Lower lobe of right lung (tissue), 2 donors: ENCODE measurements at regions not wholly inside any gene's neighbourhood (a gene's known extent, or its start where the extent isn't known, plus 50 kb on each side); places are given as distances from the start of the nearest gene placed in this dataset.
"Not testable (repeated sequence)": the region's sequence is repeated elsewhere in the genome, so short reads cannot be mapped to it uniquely, and the experiment has no call there.

Experiments
- ATAC-seq, 2 donors: fragments of 200-7000 bp; cut with Tn5 transposase; one replicate each; pipeline ENCODE4 v1.9.1; 2020 to 2022; ENCODE audit warnings: mild to moderate bottlenecking in 2 of 2, moderate library complexity in 2 of 2
- DNase-seq: peaks from one replicate; pipeline ENCODE4 v3.0.0-alpha.2; 2020
- H3K27ac ChIP-seq: fragments of 200-600 bp; one replicate; pipeline ENCODE4 v1.8.0; 2022
- H3K27me3 ChIP-seq: fragments of 200-600 bp; one replicate; pipeline ENCODE4 v1.8.0; 2022; ENCODE audit warnings: low read depth
- H3K36me3 ChIP-seq: fragments of 200-600 bp; one replicate; pipeline ENCODE4 v1.8.0; 2022; ENCODE audit warnings: mild to moderate bottlenecking
- H3K4me1 ChIP-seq: fragments of 200-600 bp; one replicate; pipeline ENCODE4 v1.8.0; 2022
- H3K4me3 ChIP-seq: fragments of 200-600 bp; one replicate; pipeline ENCODE4 v1.8.0; 2022; ENCODE audit warnings: mild to moderate bottlenecking
- H3K9me3 ChIP-seq: fragments of 200-600 bp; one replicate; pipeline ENCODE4 v1.8.0; 2022
- intact Hi-C: fragments of 100-400 bp; cut with DNase I; formaldehyde crosslinking; loops from one replicate; pipeline ENCODE4 v1.11.0; 2022
- TF ChIP-seq, protein P1 (sequence below): fragments of 200-600 bp; IDR thresholded peaks from one replicate; pipeline ENCODE4 v1.8.0; 2022; ENCODE audit warnings: antibody characterized with exemption, mild to moderate bottlenecking
- donor health status: DM: no; HTN: yes; CAD: no; lungs with severe emphysema.

DNA sequence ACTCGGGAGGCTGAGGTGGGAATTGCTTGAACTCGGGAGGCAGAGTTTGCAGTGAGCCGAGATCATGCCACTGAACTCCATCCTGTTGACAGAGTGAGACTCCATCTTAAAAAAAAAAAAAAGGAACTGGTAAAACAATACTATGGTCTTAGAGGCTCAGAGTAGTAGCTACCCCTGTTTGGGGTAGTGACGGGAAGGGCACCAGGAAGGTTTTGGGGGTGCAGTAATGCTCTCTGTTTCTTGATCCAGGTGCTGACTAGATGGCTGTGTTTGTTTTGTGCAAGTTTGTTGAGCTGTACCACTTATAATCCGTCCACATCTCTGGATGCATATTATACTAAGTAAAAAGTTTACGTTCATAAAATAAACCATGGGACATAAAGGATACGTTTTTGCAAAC, 765.8 kb upstream of the TPTE start:
- no peaks in the 10 kb centered on the region for H3K36me3 ChIP-seq
- no peak overlapping the region for H3K4me3 ChIP-seq
- no peak overlapping the region for H3K27ac ChIP-seq
- TF ChIP-seq, protein P1, sequence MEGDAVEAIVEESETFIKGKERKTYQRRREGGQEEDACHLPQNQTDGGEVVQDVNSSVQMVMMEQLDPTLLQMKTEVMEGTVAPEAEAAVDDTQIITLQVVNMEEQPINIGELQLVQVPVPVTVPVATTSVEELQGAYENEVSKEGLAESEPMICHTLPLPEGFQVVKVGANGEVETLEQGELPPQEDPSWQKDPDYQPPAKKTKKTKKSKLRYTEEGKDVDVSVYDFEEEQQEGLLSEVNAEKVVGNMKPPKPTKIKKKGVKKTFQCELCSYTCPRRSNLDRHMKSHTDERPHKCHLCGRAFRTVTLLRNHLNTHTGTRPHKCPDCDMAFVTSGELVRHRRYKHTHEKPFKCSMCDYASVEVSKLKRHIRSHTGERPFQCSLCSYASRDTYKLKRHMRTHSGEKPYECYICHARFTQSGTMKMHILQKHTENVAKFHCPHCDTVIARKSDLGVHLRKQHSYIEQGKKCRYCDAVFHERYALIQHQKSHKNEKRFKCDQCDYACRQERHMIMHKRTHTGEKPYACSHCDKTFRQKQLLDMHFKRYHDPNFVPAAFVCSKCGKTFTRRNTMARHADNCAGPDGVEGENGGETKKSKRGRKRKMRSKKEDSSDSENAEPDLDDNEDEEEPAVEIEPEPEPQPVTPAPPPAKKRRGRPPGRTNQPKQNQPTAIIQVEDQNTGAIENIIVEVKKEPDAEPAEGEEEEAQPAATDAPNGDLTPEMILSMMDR, result no peak
- no peak for DNase-seq
- no peaks in the 10 kb centered on the region for H3K4me1 ChIP-seq
- intact Hi-C loops, result no loop called here
- no peaks in the 10 kb centered on the region for H3K27me3 ChIP-seq
- ATAC-seq, result no peak
- peaks cover 4% of the 10 kb centered on the region for H3K9me3 ChIP-seq

DNA sequence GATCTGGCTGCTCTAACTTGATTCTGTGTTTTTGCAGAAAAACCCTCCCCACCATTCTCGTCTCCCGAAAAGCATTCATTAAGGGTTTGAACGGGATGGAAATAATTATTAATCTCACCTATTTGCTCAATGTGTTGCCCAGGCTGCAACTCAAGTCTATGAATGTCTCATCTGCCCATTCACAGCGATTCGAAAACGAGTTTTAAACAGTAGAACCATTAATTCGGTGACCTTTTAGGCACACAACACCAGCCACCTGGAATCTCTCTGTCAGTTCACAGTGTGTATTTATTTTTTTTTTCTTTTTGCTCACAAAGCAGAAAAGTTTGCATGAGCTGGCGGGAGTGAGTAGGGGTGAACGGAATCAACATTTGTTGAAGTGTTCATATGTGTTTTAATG, 764.7 kb upstream of the TPTE start:
- H3K27ac ChIP-seq, result no peak overlapping the region
- H3K27me3 ChIP-seq, result no peaks in the 10 kb centered on the region
- intact Hi-C loops, result no loop called here
- H3K36me3 ChIP-seq, result no peaks in the 10 kb centered on the region
- no peak for DNase-seq
- TF ChIP-seq, protein P1, result no peak
- H3K4me1 ChIP-seq, result no peaks in the 10 kb centered on the region
- peaks cover 4% of the 10 kb centered on the region for H3K9me3 ChIP-seq
- H3K4me3 ChIP-seq, result no peak overlapping the region
- no peak for ATAC-seq

DNA sequence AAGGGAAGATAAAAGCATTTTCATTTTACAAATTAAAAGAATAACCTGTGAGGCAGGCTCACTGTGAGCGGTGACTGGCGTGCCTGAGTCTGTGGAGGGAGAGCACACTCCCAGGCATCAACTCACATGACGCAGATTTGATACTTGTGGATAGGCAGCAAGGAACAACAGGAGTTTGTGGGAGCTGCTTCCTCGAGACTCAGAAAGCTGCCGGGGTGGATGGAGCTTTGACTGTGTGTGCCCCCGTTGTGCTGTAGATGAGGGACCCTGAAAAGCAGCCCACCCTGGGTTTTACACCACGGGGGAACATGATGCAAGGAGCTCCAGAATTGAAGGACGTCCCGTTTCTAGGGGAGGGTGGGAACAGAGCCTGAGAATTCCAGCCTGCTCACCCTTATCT, 764.3 kb upstream of the TPTE start:
- H3K9me3 ChIP-seq, intact Hi-C loops: not testable (repeated sequence)

DNA sequence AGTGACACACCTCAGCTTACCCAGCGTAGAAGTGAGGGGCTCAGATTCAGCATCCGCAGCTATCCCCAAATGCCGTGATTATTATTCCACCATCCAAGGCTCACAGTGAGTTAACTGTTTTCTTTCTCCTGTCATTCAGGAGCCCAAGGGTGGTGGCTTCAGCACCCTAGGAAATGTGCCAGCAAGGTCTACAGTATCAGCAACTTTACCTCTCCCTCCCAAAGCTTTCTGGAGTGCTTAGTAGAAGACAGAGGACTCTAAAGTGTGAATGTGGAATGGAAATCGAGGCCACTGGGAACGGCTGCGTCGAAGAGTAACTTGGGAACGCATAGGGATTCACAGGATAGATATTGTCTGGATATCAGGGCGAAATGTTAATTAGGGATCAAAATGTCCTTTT, 763.8 kb upstream of the TPTE start:
- H3K4me3 ChIP-seq, H3K9me3 ChIP-seq, H3K36me3 ChIP-seq, ATAC-seq, H3K4me1 ChIP-seq, DNase-seq, intact Hi-C loops, H3K27me3 ChIP-seq, H3K27ac ChIP-seq: not testable (repeated sequence)

More for the DNA sequence above, 764.3 kb upstream of the TPTE start:
- H3K27me3 ChIP-seq, H3K4me1 ChIP-seq, H3K36me3 ChIP-seq, ATAC-seq, H3K4me3 ChIP-seq, H3K27ac ChIP-seq, DNase-seq: not testable (repeated sequence)

DNA sequence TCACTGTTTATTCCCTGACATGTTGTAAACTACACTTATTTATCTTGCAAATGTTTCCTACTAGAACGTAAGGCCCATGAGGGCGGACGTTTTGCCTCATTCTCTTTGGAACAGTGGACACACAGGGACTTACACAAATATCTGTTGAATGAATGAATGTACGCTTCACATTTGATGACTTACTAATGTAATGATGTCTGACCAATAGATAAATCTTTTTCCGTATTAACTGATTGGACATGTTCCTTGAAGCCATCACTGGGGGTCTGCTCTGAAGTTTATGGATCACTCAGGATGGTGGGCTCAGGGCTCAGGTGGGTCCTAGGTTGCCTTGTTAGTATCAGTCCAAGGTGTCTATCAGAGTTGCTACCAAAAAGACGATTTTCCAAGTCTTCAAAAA, 763.2 kb upstream of the TPTE start:
- intact Hi-C loops, result no loop called here
- Histone ChIP-seq H3K4me1 (no peaks in the 10 kb centered on the region), H3K4me3 (no peak overlapping the region), H3K9me3 (peaks cover 4% of the 10 kb centered on the region), H3K36me3 (no peaks in the 10 kb centered on the region), H3K27me3 (no peaks in the 10 kb centered on the region), H3K27ac (no peak overlapping the region)
- no peak for DNase-seq
- TF ChIP-seq, protein P1, result no peak
- ATAC-seq, result peak in 1 of 2 donors; percentile 11

DNA sequence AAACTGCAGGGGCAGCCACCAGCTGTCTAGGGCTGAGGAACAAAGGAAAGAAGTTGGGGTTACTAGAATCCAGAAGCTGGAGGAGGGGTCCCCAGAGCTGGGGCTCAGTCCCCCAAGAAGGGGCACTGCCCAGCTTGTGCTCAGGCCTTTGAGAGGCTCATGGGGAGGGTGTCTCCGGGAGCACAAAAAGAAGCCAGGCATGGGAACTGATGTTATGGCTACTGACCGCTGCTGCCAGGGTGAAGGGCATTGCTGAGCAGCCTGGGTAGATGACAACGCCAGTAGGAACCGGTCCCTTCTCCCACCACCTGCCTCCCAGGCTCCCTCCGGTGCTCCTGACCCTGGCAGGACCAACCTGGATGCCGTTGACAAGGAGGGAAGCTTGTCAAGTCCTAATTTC, 762.5 kb upstream of the TPTE start:
- intact Hi-C loops, result no loop called here
- ATAC-seq (peak in 1 of 2 donors; percentile 14), DNase-seq (no peak)
- Histone ChIP-seq H3K9me3 (peaks cover 11% of the 10 kb centered on the region), H3K27ac (no peak overlapping the region), H3K27me3 (no peaks in the 10 kb centered on the region), H3K36me3 (no peaks in the 10 kb centered on the region), H3K4me1 (no peaks in the 10 kb centered on the region), H3K4me3 (no peak overlapping the region)
- TF ChIP-seq, protein P1, result no peak

DNA sequence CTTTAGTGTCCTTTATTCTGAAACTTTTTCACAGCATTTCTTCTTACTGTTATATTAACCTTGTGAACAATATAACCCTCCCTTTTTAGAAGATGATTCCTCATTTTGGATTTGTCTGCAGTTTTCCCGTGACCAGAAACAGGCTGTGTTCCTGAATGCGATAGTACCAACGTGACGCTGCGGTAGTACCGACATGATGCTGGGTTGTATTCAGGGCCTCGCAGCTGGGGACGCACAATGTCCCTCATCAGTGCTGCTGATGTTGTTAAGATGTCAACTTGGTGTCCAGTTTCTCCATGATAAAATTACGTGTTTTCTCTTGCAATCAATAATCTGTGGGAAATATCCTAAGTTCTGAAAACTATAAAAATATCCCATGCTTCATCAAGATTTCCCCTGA, 761.4 kb upstream of the TPTE start:
- TF ChIP-seq, protein P1, result no peak
- Histone ChIP-seq H3K4me1 (no peaks in the 10 kb centered on the region), H3K9me3 (peaks cover 11% of the 10 kb centered on the region), H3K27ac (no peak overlapping the region), H3K4me3 (no peak overlapping the region), H3K27me3 (no peaks in the 10 kb centered on the region), H3K36me3 (no peaks in the 10 kb centered on the region)
- intact Hi-C loops, result no loop called here
- ATAC-seq (no peak), DNase-seq (no peak)
